Stomach (tissue), 8 donors: ENCODE measurements at regions not wholly inside any gene's neighbourhood (a gene's known extent, or its start where the extent isn't known, plus 50 kb on each side); places are given as distances from the start of the nearest gene placed in this dataset.
"Not testable (repeated sequence)": the region's sequence is repeated elsewhere in the genome, so short reads cannot be mapped to it uniquely, and the experiment has no call there.

Experiments
- DNase-seq, 2 donors: peaks; one replicate each; pipeline versions ENCODE4 v3.0.0 to v3.0.0-alpha.2; 2013 to 2019
- H3K27ac ChIP-seq, 5 donors: fragments of 200-600 bp in 4 of 5; sonication (generic) in 4 of 5; one replicate each; pipeline ENCODE4 v1.5.1; 2013 to 2019; ENCODE audit warnings: mild to moderate bottlenecking in 1 of 5, moderate library complexity in 1 of 5
- H3K27me3 ChIP-seq, 3 donors: fragments of 200-600 bp; sonication (generic); one replicate each; pipeline ENCODE4 v1.5.1; 2017 to 2019; ENCODE audit warnings: mixed run types in 1 of 3
- H3K36me3 ChIP-seq, 4 donors: fragments of 200-600 bp; sonication (generic); 1 replicate in 3 of 4; 2 replicates in 1 of 4; pipeline ENCODE4 v1.5.1; 2016 to 2019
- H3K4me1 ChIP-seq, 4 donors: fragments of 200-600 bp; sonication (generic); one replicate each; pipeline ENCODE4 v1.5.1; 2016 to 2019
- H3K4me3 ChIP-seq, 4 donors: fragments of 200-600 bp; sonication (generic) in 3 of 4; one replicate each; pipeline ENCODE4 v1.5.1; 2016 to 2019; ENCODE audit warnings: mild to moderate bottlenecking in 1 of 4
- H3K9me3 ChIP-seq, 4 donors: fragments of 200-600 bp; sonication (generic); one replicate each; pipeline ENCODE4 v1.5.1; 2016 to 2019
- EP300 ChIP-seq: sonication (generic); formaldehyde crosslinking; IDR thresholded peaks from one replicate; pipeline ENCODE4 v1.6.1; 2017; ENCODE audit warnings: antibody characterized with exemption
- POLR2A ChIP-seq, 4 donors: fragments of 450-650 bp; IDR thresholded peaks; one replicate each; pipeline ENCODE4 v1.6.1; 2016; ENCODE audit warnings: antibody characterized with exemption in 4 of 4, control low read depth in 2 of 4, mild to moderate bottlenecking in 1 of 4, moderate library complexity in 1 of 4
- POLR2AphosphoS5 ChIP-seq, 3 donors: sonication (generic); formaldehyde crosslinking; IDR thresholded peaks; one replicate each; pipeline ENCODE4 v1.6.1; 2016; ENCODE audit warnings: antibody characterized with exemption in 3 of 3
- WGBS, 5 donors: extraction: QIAGEN DNeasy Blood & Tissue Kit in 3 of 5; methylation state at CpG; one replicate each; pipeline versions ENCODE4 v1.1.5 to v1.1.7; 2013 to 2018; 5-methylcytosine and 5-hydroxymethylcytosine counted together
- intact Hi-C: fragments of 100-400 bp; cut with DNase I; formaldehyde crosslinking; loops from one replicate; pipeline ENCODE4 v1.15.1; 2023; ENCODE audit warnings: low total_unique reads
- TF ChIP-seq, protein P1 (sequence below), 7 experiments: fragments of 450-650 bp in 4 of 7; fragments of 200-600 bp in 3 of 7; sonication (generic) in 3 of 7; IDR thresholded peaks; one replicate each; pipeline ENCODE4 v1.5.1; 2016 to 2019; ENCODE audit warnings: antibody characterized with exemption in 7 of 7, control low read depth in 2 of 7, mild to moderate bottlenecking in 1 of 7
- donor health status: healthy with polysubstance abuse.
- donor health status: Bipolar disorder and iron deficiency.
- donor health status: healthy.

DNA sequence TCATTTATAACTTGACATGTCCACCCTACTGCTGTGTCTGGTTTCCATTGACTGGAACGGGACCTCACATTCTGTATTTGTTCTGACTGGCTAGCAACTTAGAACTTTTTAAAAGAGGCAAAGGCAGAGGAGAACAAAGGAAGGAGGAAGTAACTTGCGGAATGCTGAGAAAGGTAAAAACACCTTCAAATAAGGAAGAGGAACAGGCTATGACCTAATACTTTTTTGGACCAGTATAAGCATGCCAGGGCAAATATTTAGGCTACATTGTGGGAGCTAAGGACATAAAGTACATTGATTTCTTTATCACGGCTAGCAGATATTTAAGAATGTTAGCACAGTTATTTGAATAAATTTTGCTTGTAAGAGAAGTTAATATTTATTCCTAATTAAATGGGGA, 240.5 kb downstream of the TLR4 start:
- H3K27me3 ChIP-seq, H3K9me3 ChIP-seq, DNase-seq, intact Hi-C loops, H3K4me1 ChIP-seq, H3K4me3 ChIP-seq, H3K36me3 ChIP-seq: not testable (repeated sequence)
- TF ChIP-seq POLR2AphosphoS5 (IDR thresholded peaks at IDR 0.05) = peak in 1 of 3 donors; percentile 56
- 31 to 45% (median 39%) methylated on average over 3 of the region's 3 CpGs for WGBS, 5 donors
- H3K27ac ChIP-seq = peak overlapping the region in 4 of 5 donors; percentile 2 to 61 (median 48)

DNA sequence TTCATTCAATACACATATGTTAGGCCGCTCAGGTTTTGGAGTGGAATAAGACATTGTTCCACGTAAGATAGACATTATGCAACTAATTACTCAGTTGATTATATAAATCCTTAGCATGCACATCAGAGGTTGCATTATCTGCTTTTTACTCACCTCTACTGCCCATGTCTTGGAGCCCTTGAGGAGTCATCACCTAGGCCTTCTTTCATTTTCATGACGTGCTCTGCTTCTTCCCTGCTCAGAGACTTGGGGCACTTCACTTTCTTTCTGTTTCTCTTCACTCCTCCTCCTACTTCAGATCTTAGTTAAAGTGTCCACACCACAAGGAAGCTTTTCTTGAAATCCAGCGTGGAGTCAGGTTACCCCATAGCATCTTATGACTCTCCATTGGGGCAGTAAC, 241.1 kb downstream of the TLR4 start:
- H3K4me1 ChIP-seq = no peaks in the 10 kb centered on the region
- no peaks in the 10 kb centered on the region for H3K27me3 ChIP-seq
- no peak overlapping the region for H3K4me3 ChIP-seq
- no peaks in the 10 kb centered on the region for H3K9me3 ChIP-seq
- DNase-seq = no peak
- WGBS, 5 donors = 37 to 58% (median 52%) methylated on average over 4 of the region's 4 CpGs
- peak overlapping the region in 2 of 5 donors; percentile 9 to 26 for H3K27ac ChIP-seq
- TF ChIP-seq, protein P1, sequence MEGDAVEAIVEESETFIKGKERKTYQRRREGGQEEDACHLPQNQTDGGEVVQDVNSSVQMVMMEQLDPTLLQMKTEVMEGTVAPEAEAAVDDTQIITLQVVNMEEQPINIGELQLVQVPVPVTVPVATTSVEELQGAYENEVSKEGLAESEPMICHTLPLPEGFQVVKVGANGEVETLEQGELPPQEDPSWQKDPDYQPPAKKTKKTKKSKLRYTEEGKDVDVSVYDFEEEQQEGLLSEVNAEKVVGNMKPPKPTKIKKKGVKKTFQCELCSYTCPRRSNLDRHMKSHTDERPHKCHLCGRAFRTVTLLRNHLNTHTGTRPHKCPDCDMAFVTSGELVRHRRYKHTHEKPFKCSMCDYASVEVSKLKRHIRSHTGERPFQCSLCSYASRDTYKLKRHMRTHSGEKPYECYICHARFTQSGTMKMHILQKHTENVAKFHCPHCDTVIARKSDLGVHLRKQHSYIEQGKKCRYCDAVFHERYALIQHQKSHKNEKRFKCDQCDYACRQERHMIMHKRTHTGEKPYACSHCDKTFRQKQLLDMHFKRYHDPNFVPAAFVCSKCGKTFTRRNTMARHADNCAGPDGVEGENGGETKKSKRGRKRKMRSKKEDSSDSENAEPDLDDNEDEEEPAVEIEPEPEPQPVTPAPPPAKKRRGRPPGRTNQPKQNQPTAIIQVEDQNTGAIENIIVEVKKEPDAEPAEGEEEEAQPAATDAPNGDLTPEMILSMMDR (IDR thresholded peaks at IDR 0.05) = no peak
- TF ChIP-seq EP300 (no peak), POLR2AphosphoS5 (IDR thresholded peaks at IDR 0.05) (no peak), POLR2A (IDR thresholded peaks at IDR 0.05) (no peak)
- H3K36me3 ChIP-seq = no peaks in the 10 kb centered on the region
- intact Hi-C loops = no loop called here

DNA sequence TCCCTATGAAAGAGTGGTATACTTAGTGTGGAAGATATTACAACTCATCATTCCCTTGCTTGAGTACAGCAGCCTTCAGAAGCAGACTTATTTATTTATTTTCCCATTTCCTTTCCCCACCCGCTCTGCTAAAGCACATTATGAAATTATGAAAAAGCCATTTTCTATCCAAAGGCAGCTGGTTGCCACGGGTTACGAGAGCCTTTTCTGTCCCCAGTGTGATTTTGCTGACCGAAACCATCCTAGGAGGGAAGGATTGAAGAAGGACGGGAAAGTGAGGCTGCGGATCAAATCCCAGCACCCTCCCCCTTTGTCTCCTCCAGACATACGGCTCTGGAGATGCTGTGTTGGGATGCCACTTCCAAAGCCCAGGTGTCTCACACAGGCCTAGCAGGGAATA, 246.9 kb downstream of the TLR4 start:
- WGBS, 5 donors = 87 to 96% (median 93%) methylated on average over 7 of the region's 7 CpGs
- no peak for DNase-seq
- H3K4me1 ChIP-seq = peaks cover 0 to 19% (median 0%) of the 10 kb centered on the region in 4 donors
- no peaks in the 10 kb centered on the region for H3K9me3 ChIP-seq
- TF ChIP-seq POLR2A (IDR thresholded peaks at IDR 0.05) (no peak), EP300 (no peak), POLR2AphosphoS5 (IDR thresholded peaks at IDR 0.05) (no peak)
- TF ChIP-seq, protein P1 (IDR thresholded peaks at IDR 0.05) = no peak
- intact Hi-C loops = no loop called here
- no peaks in the 10 kb centered on the region for H3K36me3 ChIP-seq
- H3K27me3 ChIP-seq = no peaks in the 10 kb centered on the region
- no peak overlapping the region for H3K4me3 ChIP-seq
- H3K27ac ChIP-seq = no peak overlapping the region

DNA sequence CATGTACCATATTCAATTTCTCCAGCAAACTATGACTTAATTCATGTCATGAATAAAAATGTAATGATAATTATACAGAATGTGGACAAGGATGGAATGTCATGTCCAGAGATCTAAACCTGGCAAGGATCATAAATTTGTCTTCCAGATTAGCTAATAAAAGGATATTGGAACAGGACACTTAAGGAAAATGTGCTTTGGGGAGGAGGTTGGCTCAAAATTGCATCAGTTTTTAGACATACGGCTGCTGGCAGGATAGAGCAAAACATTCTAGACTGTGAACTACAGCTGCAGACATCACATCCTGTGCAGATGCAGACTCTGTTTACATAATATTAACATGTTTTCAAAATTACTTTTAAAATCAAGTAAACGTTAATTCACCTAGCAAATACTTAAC, 248.4 kb downstream of the TLR4 start:
- H3K4me1 ChIP-seq = peaks cover 0 to 19% (median 0%) of the 10 kb centered on the region in 4 donors
- peak in 1 of 2 donors; percentile 39 for DNase-seq
- TF ChIP-seq, protein P1 (IDR thresholded peaks at IDR 0.05) = no peak
- TF ChIP-seq POLR2AphosphoS5 (IDR thresholded peaks at IDR 0.05) (no peak), EP300 (no peak), POLR2A (IDR thresholded peaks at IDR 0.05) (no peak)
- no peaks in the 10 kb centered on the region for H3K27me3 ChIP-seq
- H3K4me3 ChIP-seq = no peak overlapping the region
- 38 to 53% (median 43%) methylated on average over 2 of the region's 2 CpGs for WGBS, 5 donors
- H3K36me3 ChIP-seq = no peaks in the 10 kb centered on the region
- H3K9me3 ChIP-seq = no peaks in the 10 kb centered on the region
- no peak overlapping the region for H3K27ac ChIP-seq
- intact Hi-C loops = no loop called here

DNA sequence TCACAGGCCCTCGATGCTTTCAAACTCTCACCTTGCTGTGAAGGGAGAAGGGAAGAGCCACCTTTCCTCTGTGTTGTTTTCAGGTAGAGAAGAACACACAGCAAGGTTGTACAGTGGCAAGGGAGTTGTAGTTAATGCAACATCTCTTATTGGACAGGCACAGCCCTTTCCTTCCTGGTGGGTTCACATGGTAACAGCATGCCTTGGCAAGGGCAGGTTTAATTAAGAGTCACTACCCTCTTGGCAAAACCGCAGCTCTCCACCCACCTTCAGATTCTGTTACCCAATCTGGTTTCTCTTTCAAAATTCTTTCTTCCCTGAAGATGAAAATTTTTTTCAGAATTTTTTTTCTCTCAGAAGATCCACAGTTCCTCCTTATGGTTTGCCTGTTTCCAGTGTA, 253.1 kb downstream of the TLR4 start:
- intact Hi-C loops = no loop called here
- Histone ChIP-seq H3K4me3 (no peak overlapping the region), H3K4me1 (peaks cover 0 to 19% (median 0%) of the 10 kb centered on the region in 4 donors), H3K9me3 (no peaks in the 10 kb centered on the region), H3K27ac (peak overlapping the region in 1 of 5 donors; percentile 56), H3K36me3 (no peaks in the 10 kb centered on the region), H3K27me3 (no peaks in the 10 kb centered on the region)
- DNase-seq = peak in 1 of 2 donors; percentile 44
- WGBS, 5 donors = 30 to 46% (median 35%) methylated on average over 2 of the region's 2 CpGs
- TF ChIP-seq, protein P1 (IDR thresholded peaks at IDR 0.05) = no peak
- TF ChIP-seq POLR2A (IDR thresholded peaks at IDR 0.05) = no peak
- no peak for TF ChIP-seq EP300
- peak in 1 of 3 donors; percentile 49 for TF ChIP-seq POLR2AphosphoS5 (IDR thresholded peaks at IDR 0.05)
